ENCODE measurements at regions not wholly inside any gene's neighbourhood (a gene's known extent, or its start where the extent isn't known, plus 50 kb on each side); places are given as distances from the start of the nearest gene placed in this dataset.
A peak's percentile ranks its signal among the peaks of the same experiment; 100 is the strongest.

GRCh38 chr15:60095711-60096110, 91.6 kb downstream of the FOXB1 start:
- no peaks in the 10 kb centered on the region for H3K27me3 ChIP-seq (ENCODE audit: control insufficient read depth, insufficient read depth, low read length)
- no peaks in the 10 kb centered on the region for H3K4me1 ChIP-seq (ENCODE audit: control insufficient read depth, extremely low read depth, insufficient read depth, low read length)
- no peak overlapping the region for H3K4me2 ChIP-seq (ENCODE audit: extremely low read depth, insufficient read depth, low read length)
- H2AFZ ChIP-seq (ENCODE audit: low read length) = no peak overlapping the region
- H3K27ac ChIP-seq (ENCODE audit: insufficient read depth, low read length) = no peak overlapping the region
- H3K4me3 ChIP-seq (replicated peaks in 1 of 4; ENCODE audit: control extremely low read depth in 1 of 4, insufficient read depth in 1 of 4, low read depth in 3 of 4, low read length in 4 of 4) = no peak overlapping the region
- no peak for TF ChIP-seq CTCF (conservative IDR thresholded peaks at IDR 0.05 in 1 of 2, IDR thresholded peaks at IDR 0.05 in 1 of 2; ENCODE audit: low read depth in 1 of 2, low read length in 2 of 2)
- no peak for TF ChIP-seq EZH2 (IDR thresholded peaks at IDR 0.05; ENCODE audit: low read length, missing control alignments)
- H3K36me3 ChIP-seq (ENCODE audit: control insufficient read depth, insufficient read depth, low read length) = no peaks in the 10 kb centered on the region
- DNase-seq (ENCODE audit: low read depth in 2 of 2) = peak in 1 of 2 donors; percentile 66
- no peak overlapping the region for H3K9ac ChIP-seq (ENCODE audit: insufficient read depth, low read length)
- no peaks in the 10 kb centered on the region for H4K20me1 ChIP-seq (ENCODE audit: control insufficient read depth, extremely low read depth, insufficient read depth, low read length)
- H3K9me3 ChIP-seq (ENCODE audit: control insufficient read depth, insufficient read depth, low read depth, low read length) = no peaks in the 10 kb centered on the region
- H3K79me2 ChIP-seq (ENCODE audit: control insufficient read depth, insufficient read depth, low read length) = no peaks in the 10 kb centered on the region

GRCh38 chr15:60096157-60096556, 92.0 kb downstream of the FOXB1 start:
- peak in 1 of 2 donors; percentile 74 for DNase-seq (ENCODE audit: low read depth in 2 of 2)
- Histone ChIP-seq H4K20me1 (ENCODE audit: control insufficient read depth, extremely low read depth, insufficient read depth, low read length) (no peaks in the 10 kb centered on the region), H3K27ac (ENCODE audit: insufficient read depth, low read length) (no peak overlapping the region), H3K36me3 (ENCODE audit: control insufficient read depth, insufficient read depth, low read length) (no peaks in the 10 kb centered on the region), H3K9me3 (ENCODE audit: control insufficient read depth, insufficient read depth, low read depth, low read length) (no peaks in the 10 kb centered on the region), H3K4me2 (ENCODE audit: extremely low read depth, insufficient read depth, low read length) (no peak overlapping the region), H3K27me3 (ENCODE audit: control insufficient read depth, insufficient read depth, low read length) (no peaks in the 10 kb centered on the region), H3K4me3 (replicated peaks in 1 of 4; ENCODE audit: control extremely low read depth in 1 of 4, insufficient read depth in 1 of 4, low read depth in 3 of 4, low read length in 4 of 4) (no peak overlapping the region), H2AFZ (ENCODE audit: low read length) (no peak overlapping the region), H3K9ac (ENCODE audit: insufficient read depth, low read length) (no peak overlapping the region), H3K79me2 (ENCODE audit: control insufficient read depth, insufficient read depth, low read length) (no peaks in the 10 kb centered on the region), H3K4me1 (ENCODE audit: control insufficient read depth, extremely low read depth, insufficient read depth, low read length) (no peaks in the 10 kb centered on the region)
- TF ChIP-seq EZH2 (IDR thresholded peaks at IDR 0.05; ENCODE audit: low read length, missing control alignments) (no peak), CTCF (conservative IDR thresholded peaks at IDR 0.05 in 1 of 2, IDR thresholded peaks at IDR 0.05 in 1 of 2; ENCODE audit: low read depth in 1 of 2, low read length in 2 of 2) (no peak)

GRCh38 chr15:60101416-60101815, 97.3 kb downstream of the FOXB1 start:
- Histone ChIP-seq H3K4me2 (ENCODE audit: extremely low read depth, insufficient read depth, low read length) (no peak overlapping the region), H3K79me2 (ENCODE audit: control insufficient read depth, insufficient read depth, low read length) (no peaks in the 10 kb centered on the region), H3K36me3 (ENCODE audit: control insufficient read depth, insufficient read depth, low read length) (no peaks in the 10 kb centered on the region), H3K4me3 (replicated peaks in 1 of 4; ENCODE audit: control extremely low read depth in 1 of 4, insufficient read depth in 1 of 4, low read depth in 3 of 4, low read length in 4 of 4) (no peak overlapping the region), H3K27me3 (ENCODE audit: control insufficient read depth, insufficient read depth, low read length) (no peaks in the 10 kb centered on the region), H4K20me1 (ENCODE audit: control insufficient read depth, extremely low read depth, insufficient read depth, low read length) (no peaks in the 10 kb centered on the region), H3K27ac (ENCODE audit: insufficient read depth, low read length) (no peak overlapping the region), H2AFZ (ENCODE audit: low read length) (no peak overlapping the region), H3K9ac (ENCODE audit: insufficient read depth, low read length) (no peak overlapping the region), H3K4me1 (ENCODE audit: control insufficient read depth, extremely low read depth, insufficient read depth, low read length) (no peaks in the 10 kb centered on the region), H3K9me3 (ENCODE audit: control insufficient read depth, insufficient read depth, low read depth, low read length) (no peaks in the 10 kb centered on the region)
- TF ChIP-seq EZH2 (IDR thresholded peaks at IDR 0.05; ENCODE audit: low read length, missing control alignments) = no peak
- TF ChIP-seq CTCF (conservative IDR thresholded peaks at IDR 0.05 in 1 of 2, IDR thresholded peaks at IDR 0.05 in 1 of 2; ENCODE audit: low read depth in 1 of 2, low read length in 2 of 2) = no peak
- no peak for DNase-seq (ENCODE audit: low read depth in 2 of 2)

Measured in fibroblast of lung (primary cell).